GM18505 (cell line): ENCODE measurements at regions not wholly inside any gene's neighbourhood (a gene's known extent, or its start where the extent isn't known, plus 50 kb on each side); places are given as distances from the start of the nearest gene placed in this dataset.

Experiments
- ATAC-seq: cut with Tn5 transposase; IDR thresholded peaks from one replicate; pipeline ENCODE4 v1.9.1; 2021; ENCODE audit not compliant: unreplicated experiment
- POLR2A ChIP-seq: IDR thresholded peaks from 4 replicates; pipeline ENCODE4 v1.6.1; 2011; ENCODE audit warnings: borderline replicate concordance; ENCODE audit not compliant: insufficient read depth, insufficient read length; ENCODE audit errors: extremely low read depth

DNA sequence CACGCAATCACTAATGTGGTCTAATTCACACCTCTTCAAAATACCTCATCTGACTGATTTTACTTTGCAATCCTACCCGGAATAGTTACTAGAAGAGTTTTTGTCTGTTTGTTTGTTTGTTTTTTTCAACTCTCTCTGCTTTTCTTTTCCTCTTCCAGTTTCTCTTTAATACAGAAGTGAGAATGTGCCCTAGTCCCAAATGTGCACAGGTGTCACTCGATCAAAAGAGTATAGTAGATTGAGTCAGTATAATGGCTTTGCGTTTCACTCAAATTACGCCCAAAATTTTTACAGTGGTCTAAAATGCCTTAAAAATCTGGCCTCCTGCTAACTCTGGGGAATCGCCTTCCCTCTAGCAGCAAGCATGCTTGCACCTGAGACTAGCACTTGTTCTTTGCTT, 1536.8 kb downstream of the KCNT2 start:
- no peak for ATAC-seq
- no peak for TF ChIP-seq POLR2A

DNA sequence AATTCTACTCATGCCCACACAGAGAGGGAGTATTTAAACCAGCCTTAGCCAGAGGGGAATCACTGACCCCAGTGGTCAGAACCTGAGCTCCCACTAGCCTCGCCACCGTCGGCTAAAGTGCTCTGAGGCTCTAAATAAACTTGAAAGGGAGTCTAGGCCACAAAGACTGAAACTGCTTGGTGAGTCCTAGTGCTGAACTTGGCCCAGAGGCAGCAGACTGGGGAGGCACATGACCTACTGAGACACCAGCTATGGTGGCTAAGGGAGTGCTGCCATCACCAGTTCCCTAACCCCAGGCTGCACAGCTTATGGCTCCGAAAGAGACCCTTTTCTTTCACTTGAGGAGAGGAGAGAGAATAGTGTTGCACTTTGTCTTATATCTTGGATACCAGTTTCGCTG, 1542.8 kb downstream of the KCNT2 start:
- ATAC-seq: no peak
- no peak for TF ChIP-seq POLR2A

DNA sequence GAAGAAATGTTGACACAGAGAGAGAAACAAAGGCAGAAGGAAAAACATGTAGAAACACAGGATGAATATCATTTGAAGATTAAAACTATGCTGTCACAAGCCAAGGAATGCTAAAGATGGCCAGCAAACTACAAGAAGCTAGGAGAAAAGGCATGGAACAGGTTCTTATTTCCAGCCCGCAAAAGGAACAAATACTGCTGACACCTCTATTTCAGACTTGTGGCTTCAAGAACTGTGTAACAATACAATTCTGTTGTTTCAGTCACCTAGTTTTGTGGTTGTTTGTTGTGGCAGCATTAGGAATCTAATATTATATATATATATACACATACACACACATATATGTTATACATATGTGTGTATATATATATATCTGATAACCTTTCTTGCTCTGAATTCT, 1543.9 kb downstream of the KCNT2 start:
- no peak for ATAC-seq

DNA sequence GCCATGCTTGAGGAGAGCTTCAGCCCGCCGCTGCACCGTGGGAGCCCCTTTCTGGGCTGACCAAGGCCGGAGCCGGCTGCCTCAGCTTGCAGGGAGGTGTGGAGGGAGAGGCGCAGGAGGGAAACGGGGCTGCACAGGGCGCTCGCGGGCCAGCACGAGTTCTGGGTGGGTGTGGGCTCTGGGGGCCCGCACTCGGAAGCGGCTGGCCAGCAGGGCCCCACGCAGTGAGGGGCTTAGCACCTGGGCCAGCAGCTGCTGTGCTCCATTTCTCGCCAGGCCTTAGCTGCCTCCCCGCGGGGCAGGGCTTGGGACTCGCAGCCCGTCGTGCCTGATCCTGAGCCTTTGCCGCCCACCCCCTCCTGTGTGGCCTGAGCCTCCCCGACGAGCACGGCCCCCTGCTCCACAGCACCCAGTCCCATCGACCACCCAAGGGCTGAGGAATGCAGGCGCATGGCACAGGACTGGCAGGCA, 1554.0 kb downstream of the KCNT2 start:
- no peak for ATAC-seq
- TF ChIP-seq POLR2A: no peak

More for the DNA sequence above, 1543.9 kb downstream of the KCNT2 start:
- no peak for TF ChIP-seq POLR2A

DNA sequence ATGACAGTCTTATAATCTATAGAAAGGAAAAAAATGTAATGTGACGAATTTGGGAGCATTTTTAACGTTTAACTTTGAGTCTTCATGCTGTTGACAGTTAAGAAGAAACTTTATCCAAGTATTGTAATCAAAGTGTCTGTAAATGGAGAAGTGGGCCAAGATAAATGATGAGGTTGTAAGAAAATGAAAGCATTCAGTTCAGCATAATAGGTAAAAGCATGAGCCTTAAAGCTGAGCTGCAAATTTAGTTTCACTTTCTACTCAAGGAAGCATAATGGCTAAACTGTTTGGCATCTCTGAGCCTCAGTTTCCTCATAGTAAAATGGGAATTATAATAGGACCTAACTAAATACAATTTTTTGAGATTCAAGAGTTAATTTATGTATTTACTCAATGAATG, 1554.8 kb downstream of the KCNT2 start:
- no peak for ATAC-seq
- TF ChIP-seq POLR2A: no peak

DNA sequence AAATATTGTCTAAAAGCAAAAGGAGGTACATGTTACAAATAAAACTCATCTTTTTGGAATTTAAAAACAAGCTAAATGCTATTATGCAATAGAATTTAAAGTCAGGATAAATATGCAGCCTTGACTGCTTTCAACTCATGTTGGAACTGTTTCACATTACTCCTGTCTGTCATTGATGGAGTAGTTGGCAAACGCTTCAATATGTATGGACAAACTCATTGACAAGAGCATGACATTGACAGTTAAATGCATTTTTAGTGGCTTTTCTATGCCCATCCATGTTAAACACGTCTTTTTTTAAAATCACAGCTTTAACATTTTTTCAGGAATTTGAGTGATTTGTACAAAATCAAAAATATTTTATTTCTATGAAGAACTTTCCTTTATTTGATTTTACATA, 1560.5 kb downstream of the KCNT2 start:
- no peak for TF ChIP-seq POLR2A
- no peak for ATAC-seq

DNA sequence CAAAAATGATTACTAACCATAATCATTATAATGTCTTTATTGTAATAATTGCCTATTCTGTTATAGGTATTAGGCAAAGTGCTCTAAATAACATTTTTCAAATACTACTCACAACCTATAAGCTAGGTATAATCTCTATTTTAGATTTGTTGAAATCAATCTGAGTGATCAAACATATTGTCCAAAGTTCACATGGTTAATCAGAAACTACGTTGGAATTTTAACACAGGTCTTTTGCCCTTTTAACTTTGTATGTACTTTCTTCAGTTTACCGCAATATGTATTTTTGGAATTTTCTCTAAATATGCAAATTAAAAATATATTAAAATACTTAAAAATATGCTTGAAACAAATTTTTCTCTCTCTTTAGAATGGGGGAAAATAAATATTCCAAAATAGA, 1563.2 kb downstream of the KCNT2 start:
- no peak for ATAC-seq
- no peak for TF ChIP-seq POLR2A

DNA sequence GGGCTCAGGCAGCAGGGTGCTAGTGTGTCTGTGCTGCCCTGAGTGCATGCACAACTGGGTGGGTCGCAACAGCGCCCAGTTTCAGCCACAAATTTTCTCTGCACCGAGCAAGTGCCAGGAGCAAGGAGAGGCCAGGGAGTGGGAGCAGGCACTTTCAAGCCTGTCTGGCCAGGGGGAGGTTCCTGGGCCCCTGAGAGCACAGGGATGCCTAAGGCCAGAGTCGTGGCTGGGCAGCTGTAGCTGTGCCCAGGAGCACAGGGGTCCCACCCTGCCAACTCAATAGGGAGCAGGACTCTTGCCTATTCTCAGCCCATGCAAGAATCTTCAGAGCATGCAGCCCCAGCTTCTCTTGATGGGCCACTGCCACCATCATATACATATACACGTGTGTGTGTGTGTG, 1577.4 kb downstream of the KCNT2 start:
- ATAC-seq: no peak
- no peak for TF ChIP-seq POLR2A

DNA sequence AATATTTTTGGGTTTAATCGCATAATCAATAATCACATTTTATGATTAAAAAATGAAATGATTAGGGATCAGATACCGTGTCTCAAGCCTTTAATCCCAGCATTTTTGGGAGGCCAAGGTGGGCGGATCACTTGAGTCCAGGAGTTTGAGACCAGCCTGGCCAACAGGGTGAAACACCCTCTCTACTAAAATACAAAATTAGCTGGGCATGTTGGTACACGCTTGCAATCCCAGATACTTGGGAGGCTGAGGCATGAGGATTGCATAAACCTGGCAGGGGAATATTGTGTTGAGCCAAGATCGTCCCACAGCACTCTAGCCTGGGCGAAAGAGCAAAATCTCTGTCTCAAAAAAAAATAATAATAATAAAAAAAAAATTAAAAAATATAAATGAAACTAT, 1581.4 kb downstream of the KCNT2 start:
- TF ChIP-seq POLR2A: no peak
- no peak for ATAC-seq

DNA sequence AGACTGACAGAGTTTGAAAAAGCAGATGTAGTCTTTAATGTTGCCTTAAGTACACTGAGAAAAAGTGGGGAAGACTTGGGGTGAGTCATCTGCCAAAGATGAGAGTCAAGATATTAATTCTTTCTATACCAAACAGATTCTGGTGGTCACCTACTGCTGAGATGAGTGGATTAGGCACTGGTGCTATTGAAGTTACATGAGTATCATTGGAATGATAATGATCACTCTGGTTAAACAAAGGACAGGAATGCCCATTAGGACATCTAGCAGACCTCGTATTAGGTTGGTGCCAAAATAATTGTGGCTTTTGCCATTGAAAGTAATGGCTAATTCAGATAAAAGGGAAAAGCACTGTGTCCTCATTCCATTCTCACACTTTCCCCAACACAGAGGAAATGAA, 1588.9 kb downstream of the KCNT2 start:
- no peak for ATAC-seq
- TF ChIP-seq POLR2A: no peak

DNA sequence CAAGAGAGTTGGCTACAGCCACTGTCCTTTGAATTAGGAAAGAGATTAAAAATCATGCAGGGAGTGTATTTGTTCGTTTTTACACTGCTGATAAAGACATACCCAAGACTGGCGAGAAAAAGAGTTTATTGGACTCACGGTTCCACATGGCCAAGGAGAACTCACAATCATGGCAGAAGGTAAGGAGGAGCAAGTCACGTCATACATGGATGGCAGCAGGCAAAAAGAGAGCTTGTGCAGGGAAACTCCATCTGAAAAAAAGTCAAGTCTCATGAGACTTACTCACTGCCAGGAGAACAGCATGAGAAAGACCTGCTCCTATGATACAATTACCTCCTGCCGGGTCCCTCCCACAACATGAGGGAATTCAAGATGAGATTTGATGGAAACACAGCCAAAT, 1595.2 kb downstream of the KCNT2 start:
- TF ChIP-seq POLR2A: no peak
- no peak for ATAC-seq

DNA sequence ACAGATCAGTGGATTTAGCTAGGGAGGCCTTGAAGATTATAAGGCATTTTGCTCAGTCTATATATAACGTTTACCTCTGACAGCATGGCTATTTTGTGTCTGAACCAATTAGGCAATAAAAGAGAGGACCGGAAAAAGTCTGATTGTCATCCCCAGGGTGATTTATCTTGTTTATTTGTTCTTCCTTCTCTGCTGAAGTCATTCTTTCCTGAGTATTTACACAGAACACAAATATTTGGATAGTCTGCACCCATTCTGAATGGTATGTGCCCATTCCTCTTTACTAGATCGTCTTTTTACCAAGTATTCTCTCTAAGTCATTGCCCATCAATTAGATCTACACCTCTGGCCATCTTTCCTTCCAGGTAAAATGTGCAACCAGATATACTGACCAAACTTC, 1602.9 kb downstream of the KCNT2 start:
- no peak for ATAC-seq
- no peak for TF ChIP-seq POLR2A

DNA sequence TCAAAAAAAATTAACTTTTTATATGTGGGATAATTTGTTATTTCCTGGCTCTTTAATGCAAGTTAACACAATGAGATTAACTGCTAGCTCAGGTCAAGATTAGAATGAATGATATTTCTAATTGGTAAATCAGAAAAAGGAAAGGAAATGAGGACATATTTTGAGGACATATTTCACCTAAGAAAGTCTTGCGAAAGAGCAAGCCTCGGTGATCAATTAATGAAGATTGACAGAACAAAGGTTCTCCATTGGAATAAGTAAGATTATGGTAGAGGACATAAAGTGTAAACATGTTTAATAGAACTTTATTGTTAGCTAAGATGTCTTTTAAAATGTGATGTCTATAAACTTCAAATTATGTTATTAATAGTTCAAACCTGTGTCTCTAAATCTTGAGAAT, 1617.8 kb downstream of the KCNT2 start:
- TF ChIP-seq POLR2A: no peak
- ATAC-seq: no peak

DNA sequence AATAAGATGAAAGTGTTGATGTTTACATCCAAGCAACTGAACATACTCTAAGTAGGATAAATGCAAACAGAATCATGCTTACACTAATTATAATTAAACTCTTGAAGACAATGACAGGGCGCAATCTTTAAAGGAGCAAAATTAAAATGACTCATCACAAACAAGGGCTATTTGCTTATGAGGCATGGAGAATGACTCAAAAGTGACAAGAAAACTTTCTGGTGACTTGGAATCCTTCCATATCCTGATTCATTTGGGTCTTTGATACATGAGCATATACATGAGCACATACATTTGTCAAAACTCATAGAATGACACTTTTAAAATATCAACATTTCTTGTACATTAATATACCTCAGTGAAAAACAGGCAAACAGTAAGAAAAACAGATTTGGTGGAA, 1632.3 kb downstream of the KCNT2 start:
- ATAC-seq: no peak

DNA sequence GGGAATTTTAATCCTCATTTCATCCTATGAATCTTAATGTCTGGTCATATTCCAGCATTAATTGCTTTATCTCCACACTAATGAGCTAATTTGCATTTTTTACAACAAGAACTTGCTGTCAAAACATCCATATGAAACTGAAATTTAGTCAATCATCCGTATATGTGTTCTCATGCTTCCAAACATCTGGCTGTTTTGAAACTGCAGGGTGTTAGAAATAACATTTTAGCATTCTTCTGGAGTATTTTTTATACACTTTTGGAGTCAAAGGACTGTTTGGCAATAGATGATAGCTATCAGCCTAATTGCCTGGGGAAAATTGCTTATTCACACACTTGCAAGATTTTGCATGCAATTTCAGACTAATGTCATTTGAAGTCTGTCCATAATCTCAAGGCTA, 1639.3 kb downstream of the KCNT2 start:
- ATAC-seq: no peak
- TF ChIP-seq POLR2A: no peak

More for the DNA sequence above, 1632.3 kb downstream of the KCNT2 start:
- TF ChIP-seq POLR2A: no peak
